GM21390 (cell line): ENCODE measurements at regions not wholly inside any gene's neighbourhood (a gene's known extent, or its start where the extent isn't known, plus 50 kb on each side); places are given as distances from the start of the nearest gene placed in this dataset.

ENCODE experiments used
- ATAC-seq: cut with Tn5 transposase; IDR thresholded peaks from one replicate; pipeline ENCODE4 v1.9.1; 2021; ENCODE audit not compliant: unreplicated experiment

GRCh38 chr6:66900133-66901083 lies 1193.4 kb upstream of the EYS start:
- ATAC-seq: no peak

GRCh38 chr6:66897576-66897975 lies 1190.5 kb upstream of the EYS start:
- ATAC-seq: no peak

- no peak for ATAC-seq
Measured at GRCh38 chr6:66896415-66896814, 1189.4 kb upstream of the EYS start.

GRCh38 chr6:66883453-66883852 lies 1176.4 kb upstream of the EYS start:
- ATAC-seq: no peak

GRCh38 chr6:66866801-66867200 lies 1159.8 kb upstream of the EYS start:
- no peak for ATAC-seq

GRCh38 chr6:66865771-66866170 lies 1158.7 kb upstream of the EYS start:
- no peak for ATAC-seq

GRCh38 chr6:66861007-66861541 lies 1154.0 kb upstream of the EYS start:
- ATAC-seq: no peak

GRCh38 chr6:66860328-66860727 lies 1153.3 kb upstream of the EYS start:
- no peak for ATAC-seq

- no peak for ATAC-seq
Measured at GRCh38 chr6:66858196-66858595, 1151.2 kb upstream of the EYS start.

- no peak for ATAC-seq
Measured at GRCh38 chr6:66854014-66854413, 1147.0 kb upstream of the EYS start.

GRCh38 chr6:66851930-66852329 lies 1144.9 kb upstream of the EYS start:
- ATAC-seq: no peak

- ATAC-seq: no peak
Measured at GRCh38 chr6:66849843-66850242, 1142.8 kb upstream of the EYS start.

GRCh38 chr6:66848244-66848953 lies 1141.4 kb upstream of the EYS start:
- ATAC-seq: no peak

GRCh38 chr6:66838764-66839163 lies 1131.7 kb upstream of the EYS start:
- no peak for ATAC-seq

- no peak for ATAC-seq
Measured at GRCh38 chr6:66825539-66825938, 1118.5 kb upstream of the EYS start.

- ATAC-seq: no peak
Measured at GRCh38 chr6:66814156-66814555, 1107.1 kb upstream of the EYS start.

- no peak for ATAC-seq
Measured at GRCh38 chr6:66808771-66809170, 1101.7 kb upstream of the EYS start.

GRCh38 chr6:66796987-66797386 lies 1090.0 kb upstream of the EYS start:
- no peak for ATAC-seq

- ATAC-seq: no peak
Measured at GRCh38 chr6:66788579-66788978, 1081.6 kb upstream of the EYS start.

- no peak for ATAC-seq
Measured at GRCh38 chr6:66772800-66773199, 1065.8 kb upstream of the EYS start.

GRCh38 chr6:66771626-66772025 lies 1064.6 kb upstream of the EYS start:
- ATAC-seq: no peak

GRCh38 chr6:66751630-66752029 lies 1044.6 kb upstream of the EYS start:
- ATAC-seq: no peak
